NCI-H82 (cell line): ENCODE measurements at regions not wholly inside any gene's neighbourhood (a gene's known extent, or its start where the extent isn't known, plus 50 kb on each side); places are given as distances from the start of the nearest gene placed in this dataset.

ENCODE experiments used
- DNase-seq: peaks from one replicate; lab custom pipeline; 2025; lab: John Stamatoyannopoulos, UW

GRCh38 chr16:86061318-86061695, 162.3 kb downstream of the IRF8 start:
- no peak for DNase-seq

GRCh38 chr16:86061721-86062120, 162.8 kb downstream of the IRF8 start:
- no peak for DNase-seq

- DNase-seq = no peak
Measured at GRCh38 chr16:86062271-86062965, 163.5 kb downstream of the IRF8 start.

GRCh38 chr16:86063760-86064405, 164.9 kb downstream of the IRF8 start:
- no peak for DNase-seq

GRCh38 chr16:86064431-86065250, 165.7 kb downstream of the IRF8 start:
- no peak for DNase-seq

GRCh38 chr16:86065711-86066110, 166.7 kb downstream of the IRF8 start:
- DNase-seq = no peak

GRCh38 chr16:86066811-86067210, 167.8 kb downstream of the IRF8 start:
- no peak for DNase-seq

GRCh38 chr16:86067516-86067915, 168.6 kb downstream of the IRF8 start:
- no peak for DNase-seq

GRCh38 chr16:86067936-86068335, 169.0 kb downstream of the IRF8 start:
- no peak for DNase-seq

GRCh38 chr16:86068722-86069121, 169.8 kb downstream of the IRF8 start:
- DNase-seq = no peak

- DNase-seq = no peak
Measured at GRCh38 chr16:86069736-86070298, 170.9 kb downstream of the IRF8 start.

GRCh38 chr16:86070484-86070883, 171.5 kb downstream of the IRF8 start:
- no peak for DNase-seq

GRCh38 chr16:86070971-86071370, 172.0 kb downstream of the IRF8 start:
- no peak for DNase-seq

GRCh38 chr16:86071611-86072240, 172.8 kb downstream of the IRF8 start:
- no peak for DNase-seq

GRCh38 chr16:86072328-86073102, 173.6 kb downstream of the IRF8 start:
- DNase-seq = peak; percentile 66

- no peak for DNase-seq
Measured at GRCh38 chr16:86073103-86073625, 174.2 kb downstream of the IRF8 start.

GRCh38 chr16:86073763-86074493, 175.0 kb downstream of the IRF8 start:
- DNase-seq = no peak

GRCh38 chr16:86074651-86075487, 175.9 kb downstream of the IRF8 start:
- DNase-seq = no peak

GRCh38 chr16:86075488-86075785, 176.5 kb downstream of the IRF8 start:
- DNase-seq = no peak
